Natural killer cell (primary cell): ENCODE measurements at regions not wholly inside any gene's neighbourhood (a gene's known extent, or its start where the extent isn't known, plus 50 kb on each side); places are given as distances from the start of the nearest gene placed in this dataset.

Experiments used
- ATAC-seq, 3 donors: fragments of 150-1000 bp in 2 of 3; fragments of 200-7000 bp in 1 of 3; cut with Tn5 transposase; 1 replicate in 1 of 3; 2 replicates in 2 of 3; pipeline ENCODE4 v1.10.0; 2021; ENCODE audit warnings: mild to moderate bottlenecking in 2 of 3, moderate library complexity in 2 of 3
- DNase-seq, 2 donors: peaks; one replicate each; pipeline versions ENCODE4 v3.0.0 to v3.0.0-alpha.2; 2013 to 2021; ENCODE audit warnings: mixed read lengths in 1 of 2
- H3K27ac ChIP-seq: one replicate; pipeline ENCODE4 v1.5.1; 2013; ENCODE audit warnings: mild to moderate bottlenecking, low read length
- H3K27me3 ChIP-seq: one replicate; pipeline ENCODE4 v1.6.1; 2013; ENCODE audit warnings: low read length; ENCODE audit not compliant: control insufficient read depth, insufficient read depth
- H3K36me3 ChIP-seq: one replicate; pipeline ENCODE4 v1.6.1; 2013; ENCODE audit warnings: low read length; ENCODE audit not compliant: control insufficient read depth, insufficient read depth
- H3K4me1 ChIP-seq: one replicate; pipeline ENCODE4 v1.6.1; 2013; ENCODE audit warnings: low read length; ENCODE audit not compliant: control insufficient read depth, insufficient read depth
- H3K4me3 ChIP-seq: one replicate; pipeline ENCODE4 v1.5.1; 2013; ENCODE audit warnings: low read length
- H3K9me3 ChIP-seq: one replicate; pipeline ENCODE4 v1.6.1; 2013; ENCODE audit warnings: low read length; ENCODE audit not compliant: control insufficient read depth, insufficient read depth
- H3K27ac Mint-ChIP-seq, 2 donors: one replicate each; pipeline ENCODE4 v1.8.0; 2022; ENCODE audit warnings: mild to moderate bottlenecking in 2 of 2, mixed read lengths in 2 of 2, moderate library complexity in 1 of 2
- H3K27me3 Mint-ChIP-seq, 2 donors: one replicate each; pipeline ENCODE4 v1.8.0; 2022; ENCODE audit warnings: low read depth in 2 of 2, mixed read lengths in 2 of 2
- H3K36me3 Mint-ChIP-seq: one replicate; pipeline ENCODE4 v1.8.0; 2022; ENCODE audit warnings: mixed read lengths
- H3K4me1 Mint-ChIP-seq, 2 donors: one replicate each; pipeline ENCODE4 v1.8.0; 2022; ENCODE audit warnings: mixed read lengths in 2 of 2
- H3K4me3 Mint-ChIP-seq: one replicate; pipeline ENCODE4 v1.8.0; 2022; ENCODE audit warnings: mild to moderate bottlenecking, moderate library complexity, mixed read lengths
- H3K9me3 Mint-ChIP-seq, 2 donors: one replicate each; pipeline ENCODE4 v1.8.0; 2022; ENCODE audit warnings: mixed read lengths in 2 of 2
- CTCF ChIP-seq: fragments of 200-600 bp; IDR thresholded peaks from one replicate; pipeline ENCODE4 v1.8.0; 2022; ENCODE audit warnings: antibody characterized with exemption
- WGBS: methylation state at CpG from one replicate; pipeline ENCODE4 v1.1.7; 2013; ENCODE audit warnings: missing lambda C conversion rate; ENCODE audit not compliant: insufficient coverage; 5-methylcytosine and 5-hydroxymethylcytosine counted together
- intact Hi-C: fragments of 100-400 bp; cut with micrococcal nuclease; formaldehyde crosslinking; loops from one replicate; pipeline ENCODE4 v1.14.2; 2022

- Mint-ChIP-seq H3K4me1 (no peaks in the 10 kb centered on the region), H3K9me3 (no peaks in the 10 kb centered on the region), H3K4me3 (no peak overlapping the region), H3K27me3 (no peaks in the 10 kb centered on the region), H3K27ac (no peak overlapping the region), H3K36me3 (no peaks in the 10 kb centered on the region)
- Histone ChIP-seq H3K9me3 (no peaks in the 10 kb centered on the region), H3K4me3 (no peak overlapping the region), H3K27me3 (no peaks in the 10 kb centered on the region), H3K27ac (no peak overlapping the region), H3K4me1 (no peaks in the 10 kb centered on the region), H3K36me3 (no peaks in the 10 kb centered on the region)
- WGBS, result 64% methylated on average over 3 of the region's 4 CpGs
- TF ChIP-seq CTCF, result no peak
- DNase-seq (no peak), ATAC-seq (no peak)
- intact Hi-C loops, result no loop called here
Measured at GRCh38 chr5:89606939-89607534, 724.1 kb upstream of the MEF2C start.

- DNase-seq, result no peak
- no peaks in the 10 kb centered on the region for H3K4me1 Mint-ChIP-seq
- no peaks in the 10 kb centered on the region for H3K9me3 ChIP-seq
- no peaks in the 10 kb centered on the region for H3K9me3 Mint-ChIP-seq
- WGBS, result 91% methylated on average over 1 of the region's 1 CpG
- no peak overlapping the region for H3K4me3 Mint-ChIP-seq
- no peaks in the 10 kb centered on the region for H3K36me3 Mint-ChIP-seq
- no peak overlapping the region for H3K27ac ChIP-seq
- ATAC-seq, result no peak
- no peaks in the 10 kb centered on the region for H3K27me3 ChIP-seq
- TF ChIP-seq CTCF, result no peak
- no peaks in the 10 kb centered on the region for H3K4me1 ChIP-seq
- intact Hi-C loops, result no loop called here
- H3K27me3 Mint-ChIP-seq, result no peaks in the 10 kb centered on the region
- H3K27ac Mint-ChIP-seq, result no peak overlapping the region
- H3K36me3 ChIP-seq, result no peaks in the 10 kb centered on the region
- H3K4me3 ChIP-seq, result no peak overlapping the region
Measured at GRCh38 chr5:89604342-89604741, 721.4 kb upstream of the MEF2C start.

GRCh38 chr5:89601880-89602279 is 718.9 kb upstream of the MEF2C start:
- no peak for TF ChIP-seq CTCF
- H3K27ac ChIP-seq, result no peak overlapping the region
- no peak overlapping the region for H3K4me3 Mint-ChIP-seq
- H3K36me3 Mint-ChIP-seq, result no peaks in the 10 kb centered on the region
- H3K36me3 ChIP-seq, result no peaks in the 10 kb centered on the region
- no peaks in the 10 kb centered on the region for H3K9me3 ChIP-seq
- H3K9me3 Mint-ChIP-seq, result no peaks in the 10 kb centered on the region
- 95% methylated on average over 12 of the region's 12 CpGs for WGBS
- no peaks in the 10 kb centered on the region for H3K27me3 ChIP-seq
- no peaks in the 10 kb centered on the region for H3K4me1 Mint-ChIP-seq
- ATAC-seq, result no peak
- H3K4me3 ChIP-seq, result no peak overlapping the region
- H3K27ac Mint-ChIP-seq, result no peak overlapping the region
- intact Hi-C loops, result no loop called here
- no peaks in the 10 kb centered on the region for H3K4me1 ChIP-seq
- DNase-seq, result no peak
- H3K27me3 Mint-ChIP-seq, result peaks cover 0 to 3% of the 10 kb centered on the region in 2 donors

- H3K4me3 Mint-ChIP-seq, result no peak overlapping the region
- Histone ChIP-seq H3K9me3 (no peaks in the 10 kb centered on the region), H3K36me3 (no peaks in the 10 kb centered on the region), H3K4me1 (no peaks in the 10 kb centered on the region), H3K27ac (no peak overlapping the region), H3K27me3 (no peaks in the 10 kb centered on the region), H3K4me3 (no peak overlapping the region)
- peaks cover 0 to 3% of the 10 kb centered on the region in 2 donors for H3K27me3 Mint-ChIP-seq
- no peak overlapping the region for H3K27ac Mint-ChIP-seq
- H3K9me3 Mint-ChIP-seq, result no peaks in the 10 kb centered on the region
- H3K4me1 Mint-ChIP-seq, result no peaks in the 10 kb centered on the region
- no peak for ATAC-seq
- no peaks in the 10 kb centered on the region for H3K36me3 Mint-ChIP-seq
- no peak for TF ChIP-seq CTCF
- 83% methylated on average over 1 of the region's 1 CpG for WGBS
- intact Hi-C loops, result no loop called here
- DNase-seq, result no peak
Measured at GRCh38 chr5:89597878-89598277, 714.9 kb upstream of the MEF2C start.
